Adrenal gland (tissue), 5 donors: ENCODE measurements at regions not wholly inside any gene's neighbourhood (a gene's known extent, or its start where the extent isn't known, plus 50 kb on each side); places are given as distances from the start of the nearest gene placed in this dataset.

Experiments used
- POLR2A ChIP-seq, 2 donors: fragments of 450-650 bp; IDR thresholded peaks; one replicate each; pipeline ENCODE4 v1.6.1; 2017; ENCODE audit warnings: antibody characterized with exemption in 2 of 2, mild to moderate bottlenecking in 2 of 2, moderate library complexity in 1 of 2
- TF ChIP-seq, protein P1 (sequence below), 6 experiments: fragments of 450-650 bp in 4 of 6; fragments of 200-600 bp in 2 of 6; sonication (generic) in 1 of 6; IDR thresholded peaks; 1 replicate in 5 of 6; 2 replicates in 1 of 6; pipeline versions ENCODE4 v1.5.1 to v1.8.0; 2016 to 2021; ENCODE audit warnings: antibody characterized with exemption in 6 of 6, mild to moderate bottlenecking in 2 of 6, moderate library complexity in 1 of 6
- donor health status: DM: no; HTN: no; CAD: no.

DNA sequence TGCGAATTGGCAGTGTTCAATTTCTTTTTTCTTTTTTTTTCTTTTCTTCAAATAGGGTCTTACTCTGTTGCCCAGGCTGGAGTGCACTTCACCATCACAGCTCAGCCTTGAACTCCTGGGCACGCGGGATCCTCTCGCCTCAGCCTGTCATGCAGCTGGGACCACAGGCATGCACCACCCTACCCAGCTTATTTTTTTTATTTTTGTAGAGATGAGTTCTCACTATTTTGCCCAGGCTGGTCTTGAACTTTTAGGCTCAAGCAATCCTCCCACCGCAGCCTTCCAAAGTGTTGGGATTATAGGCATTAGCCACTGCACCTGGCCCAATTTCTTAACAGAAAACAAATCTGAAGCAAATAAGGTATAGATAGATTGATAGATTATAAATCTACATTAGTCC, 69.3 kb downstream of the SKIDA1 start:
- TF ChIP-seq, protein P1, sequence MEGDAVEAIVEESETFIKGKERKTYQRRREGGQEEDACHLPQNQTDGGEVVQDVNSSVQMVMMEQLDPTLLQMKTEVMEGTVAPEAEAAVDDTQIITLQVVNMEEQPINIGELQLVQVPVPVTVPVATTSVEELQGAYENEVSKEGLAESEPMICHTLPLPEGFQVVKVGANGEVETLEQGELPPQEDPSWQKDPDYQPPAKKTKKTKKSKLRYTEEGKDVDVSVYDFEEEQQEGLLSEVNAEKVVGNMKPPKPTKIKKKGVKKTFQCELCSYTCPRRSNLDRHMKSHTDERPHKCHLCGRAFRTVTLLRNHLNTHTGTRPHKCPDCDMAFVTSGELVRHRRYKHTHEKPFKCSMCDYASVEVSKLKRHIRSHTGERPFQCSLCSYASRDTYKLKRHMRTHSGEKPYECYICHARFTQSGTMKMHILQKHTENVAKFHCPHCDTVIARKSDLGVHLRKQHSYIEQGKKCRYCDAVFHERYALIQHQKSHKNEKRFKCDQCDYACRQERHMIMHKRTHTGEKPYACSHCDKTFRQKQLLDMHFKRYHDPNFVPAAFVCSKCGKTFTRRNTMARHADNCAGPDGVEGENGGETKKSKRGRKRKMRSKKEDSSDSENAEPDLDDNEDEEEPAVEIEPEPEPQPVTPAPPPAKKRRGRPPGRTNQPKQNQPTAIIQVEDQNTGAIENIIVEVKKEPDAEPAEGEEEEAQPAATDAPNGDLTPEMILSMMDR (IDR thresholded peaks at IDR 0.05): no peak
- TF ChIP-seq POLR2A (IDR thresholded peaks at IDR 0.05): no peak
